A673 (cell line): ENCODE measurements at regions not wholly inside any gene's neighbourhood (a gene's known extent, or its start where the extent isn't known, plus 50 kb on each side); places are given as distances from the start of the nearest gene placed in this dataset.
"Not testable (repeated sequence)": the region's sequence is repeated elsewhere in the genome, so short reads cannot be mapped to it uniquely, and the experiment has no call there.

Experiments used
- BruUV-seq: library from RNA; stranded (reverse); fragments of 400-500 nt; replicated peaks from 2 replicates; lab custom pipeline; 2021; lab: Mats Ljungman, UMichigan
- CTCF ChIA-PET: fragments of 300-600 bp; sonication (Branson Sonifier 250); formaldehyde crosslinking; loops from one replicate; lab custom pipeline; 2022; ENCODE audit warnings: antibody characterized with exemption; lab: Charles Lee
- POLR2A ChIA-PET: fragments of 300-600 bp; sonication (Branson Sonifier 250); formaldehyde crosslinking; loops from one replicate; lab custom pipeline; 2022; ENCODE audit warnings: antibody characterized with exemption; ENCODE audit not compliant: low non-redundant PET; lab: Charles Lee
- DNase-seq: peaks from one replicate; pipeline ENCODE4 v3.0.0-alpha.2; 2015; ENCODE audit warnings: low spot score
- H3K27ac ChIP-seq: fragments of 200-600 bp; sonication (generic); 2 replicates; pipeline ENCODE4 v1.5.1; 2016; ENCODE audit warnings: mixed run types, low read depth, mild to moderate bottlenecking, mixed read lengths, antibody characterized with exemption, low read length; ENCODE audit not compliant: poor library complexity, severe bottlenecking
- H3K27me3 ChIP-seq: fragments of 200-600 bp; sonication (generic); replicated peaks from 2 replicates; pipeline ENCODE4 v1.6.1; 2017; ENCODE audit warnings: mixed run types, low read depth, mild to moderate bottlenecking, mixed read lengths, antibody characterized with exemption, low read length; ENCODE audit not compliant: insufficient read depth, poor library complexity
- H3K36me3 ChIP-seq: fragments of 200-600 bp; sonication (generic); 2 replicates; pipeline ENCODE4 v1.6.1; 2016; ENCODE audit warnings: mixed run types, mild to moderate bottlenecking, mixed read lengths, antibody characterized with exemption, low read length; ENCODE audit not compliant: insufficient read depth, poor library complexity, severe bottlenecking
- H3K4me1 ChIP-seq: fragments of 200-600 bp; sonication (generic); 2 replicates; pipeline ENCODE4 v1.6.1; 2017; ENCODE audit warnings: mixed run types, mild to moderate bottlenecking, mixed read lengths, antibody characterized with exemption, low read length; ENCODE audit not compliant: insufficient read depth, poor library complexity, severe bottlenecking
- H3K4me3 ChIP-seq: fragments of 200-600 bp; sonication (generic); 2 replicates; pipeline ENCODE4 v1.5.1; 2016; ENCODE audit warnings: low read depth, mixed run types, mild to moderate bottlenecking, mixed read lengths, low read length; ENCODE audit not compliant: poor library complexity, severe bottlenecking
- H3K9me3 ChIP-seq: fragments of 200-600 bp; sonication (generic); 2 replicates; pipeline ENCODE4 v1.6.1; 2016; ENCODE audit warnings: mixed run types, low read depth, mild to moderate bottlenecking, mixed read lengths, antibody characterized with exemption, low read length; ENCODE audit not compliant: poor library complexity, severe bottlenecking
- CTCF ChIP-seq: fragments of 300-800, 200-600 bp; sonication (generic); conservative IDR thresholded peaks from 2 replicates; pipeline ENCODE4 v1.5.1; 2017; ENCODE audit warnings: low read depth, mild to moderate bottlenecking, antibody characterized with exemption, low read length, moderate library complexity, mixed read lengths
- EZH2 ChIP-seq: fragments of 200-600 bp; sonication (generic); IDR thresholded peaks from 2 replicates; pipeline ENCODE4 v1.6.1; 2017; ENCODE audit warnings: borderline replicate concordance, low read depth, mild to moderate bottlenecking, mixed read lengths, antibody characterized with exemption, low read length; ENCODE audit not compliant: poor library complexity, severe bottlenecking
- intact Hi-C: fragments of 100-400 bp; cut with micrococcal nuclease; formaldehyde crosslinking; loops from one replicate; pipeline ENCODE4 v1.10.0; 2022; ENCODE audit not compliant: unreplicated experiment

GRCh38 chr9:30534896-30535295, 1849.5 kb upstream of the ACO1 start:
- Histone ChIP-seq H3K36me3 (no peaks in the 10 kb centered on the region), H3K27ac (no peak overlapping the region), H3K4me1 (no peaks in the 10 kb centered on the region), H3K9me3 (no peaks in the 10 kb centered on the region), H3K27me3 (no peaks in the 10 kb centered on the region), H3K4me3 (no peak overlapping the region)
- ChIA-PET CTCF (no interaction called here), POLR2A (no interaction called here)
- intact Hi-C loops = no loop called here
- no peak for DNase-seq
- TF ChIP-seq CTCF = no peak
- TF ChIP-seq EZH2 = no peak
- no TSS peak for BruUV-seq

DNA sequence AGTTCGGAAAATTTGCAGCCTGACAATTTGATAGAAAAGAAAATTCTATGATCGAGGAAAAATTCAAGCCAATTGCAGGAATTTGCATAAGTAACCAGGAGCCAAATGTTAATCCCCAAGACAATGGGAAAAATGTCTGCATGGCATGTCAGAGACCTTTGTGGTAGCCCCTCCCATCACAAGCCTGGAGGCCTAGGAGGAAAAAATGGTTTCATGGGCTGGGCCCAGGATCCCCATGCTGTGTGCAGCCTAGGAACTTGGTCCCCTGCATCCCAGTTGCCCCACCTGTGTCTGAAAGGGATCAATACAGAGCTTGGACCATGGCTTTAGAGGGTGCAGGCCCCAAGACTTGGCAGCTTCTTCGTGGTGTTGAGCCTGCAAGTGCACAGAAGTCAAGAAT, 1847.9 kb upstream of the ACO1 start:
- no TSS peak for BruUV-seq
- ChIA-PET CTCF (no interaction called here), POLR2A (no interaction called here)
- Histone ChIP-seq H3K36me3 (no peaks in the 10 kb centered on the region), H3K9me3 (no peaks in the 10 kb centered on the region), H3K27me3 (no peaks in the 10 kb centered on the region), H3K27ac (no peak overlapping the region), H3K4me3 (no peak overlapping the region), H3K4me1 (no peaks in the 10 kb centered on the region)
- intact Hi-C loops = no loop called here
- no peak for TF ChIP-seq EZH2
- no peak for TF ChIP-seq CTCF
- no peak for DNase-seq

DNA sequence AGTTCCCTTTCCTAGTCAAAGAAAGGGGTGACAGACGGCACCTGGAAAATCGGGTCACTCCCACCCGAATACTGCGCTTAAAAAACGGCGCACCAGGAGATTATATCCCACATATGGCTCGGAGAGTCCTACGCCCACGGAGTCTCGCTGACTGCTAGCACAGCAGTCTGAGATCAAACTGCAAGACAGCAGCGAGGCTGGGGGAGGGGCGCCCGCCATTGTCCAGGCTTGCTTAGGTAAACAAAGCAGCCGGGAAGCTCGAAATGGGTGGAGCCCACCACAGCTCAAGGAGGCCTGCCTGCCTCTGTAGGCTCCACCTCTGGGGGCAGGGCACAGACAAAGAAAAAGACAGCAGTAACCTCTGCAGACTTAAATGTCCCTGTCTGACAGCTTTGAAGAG, 1844.7 kb upstream of the ACO1 start:
- H3K27ac ChIP-seq, H3K27me3 ChIP-seq, CTCF ChIA-PET, H3K36me3 ChIP-seq, BruUV-seq, H3K9me3 ChIP-seq, POLR2A ChIA-PET, H3K4me1 ChIP-seq, H3K4me3 ChIP-seq, intact Hi-C loops, DNase-seq: not testable (repeated sequence)

DNA sequence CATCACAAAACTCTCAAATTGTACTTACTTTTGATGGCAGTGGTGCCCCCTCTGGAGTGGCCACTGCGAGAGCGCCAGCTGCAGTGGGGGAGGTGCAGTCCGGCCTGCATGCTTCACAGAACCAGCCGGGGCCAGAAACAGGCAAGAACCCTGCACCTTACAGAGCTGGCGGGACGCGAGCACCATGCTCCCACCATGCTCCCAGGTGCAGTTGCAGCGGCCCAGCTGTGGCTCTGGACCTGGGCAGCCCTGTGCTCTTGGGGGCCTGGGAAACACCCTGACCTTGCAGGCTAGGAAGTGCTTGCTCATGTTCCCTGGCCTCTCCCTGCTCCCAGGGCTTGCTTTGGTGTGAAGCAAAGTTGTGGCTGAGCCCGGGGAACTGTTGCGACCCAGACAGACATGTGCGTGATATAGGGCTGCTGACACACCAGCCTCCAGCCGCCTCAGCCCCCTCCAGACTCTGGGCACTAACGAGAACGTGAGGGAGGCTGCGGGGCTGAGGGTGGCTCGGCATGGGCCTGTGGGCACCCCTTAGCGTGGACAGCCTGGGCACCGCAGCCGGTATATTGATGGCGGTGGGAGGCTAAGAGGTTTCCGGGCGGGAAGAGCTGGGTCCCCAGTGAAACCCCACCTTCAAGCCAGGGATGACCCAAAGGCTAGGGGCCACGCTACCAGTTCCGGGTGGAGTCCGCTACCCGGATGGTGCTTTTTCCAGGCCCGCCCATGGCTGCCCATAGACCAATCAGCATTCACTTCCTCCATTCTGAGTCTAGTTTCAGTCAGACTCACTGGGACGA, 1809.9 kb upstream of the ACO1 start:
- BruUV-seq = no TSS peak
- POLR2A ChIA-PET = no interaction called here
- no peaks in the 10 kb centered on the region for H3K27me3 ChIP-seq
- no peak for TF ChIP-seq CTCF
- TF ChIP-seq EZH2 = no peak
- intact Hi-C loops = loop anchor here (10.0 kb wide), 1 partner anchor 60 kb away; no protein-coding TSS in a partner anchor
- no peaks in the 10 kb centered on the region for H3K9me3 ChIP-seq
- H3K4me1 ChIP-seq = no peaks in the 10 kb centered on the region
- CTCF ChIA-PET = no interaction called here
- no peaks in the 10 kb centered on the region for H3K36me3 ChIP-seq
- DNase-seq = no peak
- no peak overlapping the region for H3K4me3 ChIP-seq
- H3K27ac ChIP-seq = no peak overlapping the region
